ENCODE measurements at regions not wholly inside any gene's neighbourhood (a gene's known extent, or its start where the extent isn't known, plus 50 kb on each side); places are given as distances from the start of the nearest gene placed in this dataset.

GRCh38 chr6:163743796-163744195, 329.3 kb downstream of the QKI start:
- Histone ChIP-seq H3K36me3 (ENCODE audit: control insufficient read depth, insufficient read depth, low read length) (no peaks in the 10 kb centered on the region), H3K4me3 (ENCODE audit: low read depth, low read length) (no peak overlapping the region), H3K27me3 (ENCODE audit: control insufficient read depth, insufficient read depth, low read length) (no peaks in the 10 kb centered on the region)
- DNase-seq (ENCODE audit: low read depth) = no peak
- no peak for TF ChIP-seq CTCF (IDR thresholded peaks at IDR 0.05; ENCODE audit: insufficient read depth, low read length, poor library complexity, severe bottlenecking)

GRCh38 chr6:163741743-163742363, 327.3 kb downstream of the QKI start:
- Histone ChIP-seq H3K4me3 (ENCODE audit: low read depth, low read length) (no peak overlapping the region), H3K27me3 (ENCODE audit: control insufficient read depth, insufficient read depth, low read length) (no peaks in the 10 kb centered on the region), H3K36me3 (ENCODE audit: control insufficient read depth, insufficient read depth, low read length) (no peaks in the 10 kb centered on the region)
- TF ChIP-seq CTCF (IDR thresholded peaks at IDR 0.05; ENCODE audit: insufficient read depth, low read length, poor library complexity, severe bottlenecking) = no peak
- no peak for DNase-seq (ENCODE audit: low read depth)

- Histone ChIP-seq H3K36me3 (ENCODE audit: control insufficient read depth, insufficient read depth, low read length) (no peaks in the 10 kb centered on the region), H3K4me3 (ENCODE audit: low read depth, low read length) (no peak overlapping the region), H3K27me3 (ENCODE audit: control insufficient read depth, insufficient read depth, low read length) (no peaks in the 10 kb centered on the region)
- DNase-seq (ENCODE audit: low read depth) = no peak
- TF ChIP-seq CTCF (IDR thresholded peaks at IDR 0.05; ENCODE audit: insufficient read depth, low read length, poor library complexity, severe bottlenecking) = no peak
These were observed 326.8 kb downstream of the QKI start for GRCh38 chr6:163741342-163741741.

GRCh38 chr6:163739966-163740365, 325.4 kb downstream of the QKI start:
- DNase-seq (ENCODE audit: low read depth) = no peak
- Histone ChIP-seq H3K36me3 (ENCODE audit: control insufficient read depth, insufficient read depth, low read length) (no peaks in the 10 kb centered on the region), H3K4me3 (ENCODE audit: low read depth, low read length) (no peak overlapping the region), H3K27me3 (ENCODE audit: control insufficient read depth, insufficient read depth, low read length) (no peaks in the 10 kb centered on the region)
- no peak for TF ChIP-seq CTCF (IDR thresholded peaks at IDR 0.05; ENCODE audit: insufficient read depth, low read length, poor library complexity, severe bottlenecking)

GRCh38 chr6:163739408-163739725, 324.8 kb downstream of the QKI start:
- H3K36me3 ChIP-seq (ENCODE audit: control insufficient read depth, insufficient read depth, low read length) = no peaks in the 10 kb centered on the region
- DNase-seq (ENCODE audit: low read depth) = no peak
- H3K4me3 ChIP-seq (ENCODE audit: low read depth, low read length) = no peak overlapping the region
- H3K27me3 ChIP-seq (ENCODE audit: control insufficient read depth, insufficient read depth, low read length) = no peaks in the 10 kb centered on the region
- no peak for TF ChIP-seq CTCF (IDR thresholded peaks at IDR 0.05; ENCODE audit: insufficient read depth, low read length, poor library complexity, severe bottlenecking)

- Histone ChIP-seq H3K4me3 (ENCODE audit: low read depth, low read length) (no peak overlapping the region), H3K36me3 (ENCODE audit: control insufficient read depth, insufficient read depth, low read length) (no peaks in the 10 kb centered on the region), H3K27me3 (ENCODE audit: control insufficient read depth, insufficient read depth, low read length) (no peaks in the 10 kb centered on the region)
- TF ChIP-seq CTCF (IDR thresholded peaks at IDR 0.05; ENCODE audit: insufficient read depth, low read length, poor library complexity, severe bottlenecking) = no peak
- no peak for DNase-seq (ENCODE audit: low read depth)
These were observed 324.3 kb downstream of the QKI start for GRCh38 chr6:163738725-163739407.
